GM12878 (cell line): ENCODE measurements at regions not wholly inside any gene's neighbourhood (a gene's known extent, or its start where the extent isn't known, plus 50 kb on each side); places are given as distances from the start of the nearest gene placed in this dataset.

Experiments
- ATAC-seq: fragments of 200-7000 bp; cut with Tn5 transposase; 3 replicates; pipeline ENCODE4 v1.9.1; 2020; ENCODE audit warnings: mild to moderate bottlenecking, moderate library complexity
- BruUV-seq: library from RNA; stranded (reverse); fragments of 400-500 nt; replicated peaks from 2 replicates; lab custom pipeline; 2021; lab: Mats Ljungman, UMichigan
- CTCF ChIA-PET: fragments of 300-600 bp; sonication (Branson Sonifier 250); formaldehyde crosslinking; extraction: SDS; loops from one replicate; lab custom pipeline; 2021; ENCODE audit warnings: inconsistent platforms; lab: Yijun Ruan, JAX
- POLR2A ChIA-PET: fragments of 350-600 bp; formaldehyde crosslinking; extraction: SDS; loops from one replicate; lab custom pipeline; 2021; ENCODE audit warnings: inconsistent platforms; lab: Charles Lee
- RAD21 ChIA-PET: fragments of 300-600 bp; sonication (Branson Sonifier 250); formaldehyde crosslinking; loops from one replicate; lab custom pipeline; 2023; ENCODE audit warnings: antibody characterized with exemption; ENCODE audit not compliant: unreplicated experiment; lab: Charles Lee
- SMC1A ChIA-PET: fragments of 300-600 bp; sonication (Branson Sonifier 250); formaldehyde crosslinking; loops from one replicate; lab custom pipeline; 2023; ENCODE audit not compliant: unreplicated experiment, uncharacterized antibody; lab: Charles Lee
- DNase-seq: peaks from one replicate; pipeline ENCODE4 v3.0.0-alpha.2; 2011; ENCODE audit warnings: low read depth, low spot score
- FAIRE-seq: peaks from 3 replicates; lab custom pipeline; 2011; peaks lifted over from hg19 to GRCh38; lab: Jason Lieb, UNC
- H2AFZ ChIP-seq: 2 replicates; pipeline ENCODE4 v1.6.0; 2011; ENCODE audit warnings: low read depth, low read length, control low read depth; ENCODE audit not compliant: control insufficient read depth
- H3K27ac ChIP-seq: 2 replicates; pipeline ENCODE4 v1.5.1; 2011; ENCODE audit warnings: control low read depth; ENCODE audit not compliant: control insufficient read depth, insufficient read depth
- H3K27me3 ChIP-seq, 2 experiments: replicated peaks in 1 of 2; 2 replicates each; pipeline versions ENCODE4 v1.6.0 to v1.6.1; 2011; ENCODE audit warnings: low read length in 1 of 2; ENCODE audit not compliant: control insufficient read depth in 2 of 2, insufficient read depth in 2 of 2
- H3K36me3 ChIP-seq, 2 experiments: 2 replicates each; pipeline ENCODE4 v1.5.1; 2011; ENCODE audit warnings: low read length in 1 of 2; ENCODE audit not compliant: control insufficient read depth in 2 of 2, insufficient read depth in 2 of 2
- H3K4me1 ChIP-seq: 2 replicates; pipeline ENCODE4 v1.6.1; 2011; ENCODE audit warnings: mild to moderate bottlenecking, low read length, moderate library complexity, mixed read lengths; ENCODE audit not compliant: control insufficient read depth, insufficient read depth
- H3K4me2 ChIP-seq: 2 replicates; pipeline ENCODE4 v1.6.0; 2011; ENCODE audit warnings: control low read depth; ENCODE audit not compliant: control insufficient read depth, insufficient read depth
- H3K4me3 ChIP-seq: fragments of 200-600 bp; sonication (generic); 2 replicates; pipeline ENCODE4 v1.5.1; 2016
- H3K79me2 ChIP-seq: 2 replicates; pipeline ENCODE4 v1.6.0; 2011; ENCODE audit warnings: low read length; ENCODE audit not compliant: control insufficient read depth, insufficient read depth
- H3K9ac ChIP-seq: 2 replicates; pipeline ENCODE4 v1.8.0; 2011; ENCODE audit warnings: low read length, control low read depth, mixed read lengths; ENCODE audit not compliant: control insufficient read depth, insufficient read depth
- H3K9me3 ChIP-seq: replicated peaks from 3 replicates; pipeline ENCODE4 v1.5.1; 2011; ENCODE audit warnings: mild to moderate bottlenecking, low read length; ENCODE audit not compliant: control insufficient read depth, insufficient read depth
- H4K20me1 ChIP-seq: 2 replicates; pipeline ENCODE4 v1.6.0; 2011; ENCODE audit not compliant: control insufficient read depth, insufficient read depth
- ATF3 ChIP-seq: IDR thresholded peaks from 2 replicates; pipeline ENCODE4 v1.6.1; 2011; ENCODE audit warnings: low read depth, mild to moderate bottlenecking, low read length, moderate library complexity, borderline replicate concordance; ENCODE audit errors: extremely low read depth
- ATF7 ChIP-seq: fragments of 450-650 bp; IDR thresholded peaks from 2 replicates; pipeline ENCODE4 v1.6.1; 2016; ENCODE audit warnings: low read depth, mild to moderate bottlenecking
- BMI1 ChIP-seq: fragments of 450-650 bp; IDR thresholded peaks from 2 replicates; pipeline ENCODE4 v1.6.1; 2016; ENCODE audit warnings: mild to moderate bottlenecking, moderate library complexity, borderline replicate concordance
- HDAC2 ChIP-seq: fragments of 200-600 bp; sonication (generic); IDR thresholded peaks from 2 replicates; pipeline ENCODE4 v1.6.1; 2017
- KDM1A ChIP-seq: fragments of 200-600 bp; sonication (generic); IDR thresholded peaks from 2 replicates; pipeline ENCODE4 v1.6.1; 2016; ENCODE audit warnings: borderline replicate concordance
- PKNOX1 ChIP-seq: fragments of 450-650 bp; IDR thresholded peaks from 2 replicates; pipeline ENCODE4 v1.6.1; 2016; ENCODE audit warnings: mild to moderate bottlenecking
- RB1 ChIP-seq: fragments of 450-650 bp; formaldehyde crosslinking; IDR thresholded peaks from 2 replicates; pipeline ENCODE4 v1.6.1; 2017; ENCODE audit warnings: mild to moderate bottlenecking, borderline replicate concordance
- SPI1 ChIP-seq: IDR thresholded peaks from 2 replicates; pipeline ENCODE4 v1.6.1; 2011; ENCODE audit warnings: low read depth, mild to moderate bottlenecking, low read length, moderate library complexity, borderline replicate concordance; ENCODE audit not compliant: insufficient read depth
- STAT1 ChIP-seq: fragments of 450-650 bp; conservative IDR thresholded peaks from 2 replicates; pipeline ENCODE4 v1.6.1; 2014; ENCODE audit warnings: antibody characterized with exemption, mild to moderate bottlenecking
- STAT3 ChIP-seq: IDR thresholded peaks from 2 replicates; pipeline ENCODE4 v1.6.1; 2011; ENCODE audit warnings: low read depth, low read length, improper control_type of control experiment
- ZNF207 ChIP-seq: fragments of 450-650 bp; IDR thresholded peaks from 2 replicates; pipeline ENCODE4 v1.6.1; 2014; ENCODE audit warnings: antibody characterized with exemption, mild to moderate bottlenecking, borderline replicate concordance
- WGBS: methylation state at CpG from one replicate; pipeline ENCODE4 v1.1.6; 2016; ENCODE audit warnings: low lambda C conversion rate; ENCODE audit not compliant: insufficient replicate concordance, insufficient coverage; ENCODE audit errors: missing lambda C conversion rate; 5-methylcytosine and 5-hydroxymethylcytosine counted together
- in situ Hi-C: fragments of 300-500 bp; cut with MboI; formaldehyde crosslinking; loops from 9 replicates; pipeline ENCODE4 v1.14.3; 2018; ENCODE audit warnings: mixed read lengths
- intact Hi-C: fragments of 100-400 bp; cut with micrococcal nuclease; formaldehyde crosslinking; loops from one replicate; pipeline ENCODE4 v1.14.2; 2022; ENCODE audit not compliant: unreplicated experiment
- TF ChIP-seq, protein P1 (sequence below): fragments of 150-350 bp; IDR thresholded peaks from 2 replicates; pipeline ENCODE4 v1.6.1; 2016; ENCODE audit warnings: low read depth, low read length

DNA sequence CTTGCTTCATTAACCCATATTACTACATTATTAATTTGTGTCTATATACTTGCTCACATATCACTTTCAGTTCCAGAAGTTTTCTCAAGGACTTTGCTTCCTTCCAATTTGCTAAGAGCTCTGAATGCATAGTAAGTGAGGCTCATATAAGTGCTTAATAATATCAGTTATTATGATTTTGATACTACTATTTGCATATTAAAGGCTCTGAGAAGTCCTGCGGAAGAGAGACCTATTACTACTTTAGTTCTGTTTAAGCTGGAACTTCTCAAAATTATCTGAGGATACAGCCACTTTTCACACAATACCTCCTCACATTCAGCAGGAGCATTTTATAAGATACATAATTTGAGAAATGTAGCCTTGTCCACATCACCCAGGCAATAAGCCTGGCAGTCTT is 81.6 kb downstream of the GJD2 start:
- Histone ChIP-seq H2AFZ (no peak overlapping the region), H3K9me3 (no peaks in the 10 kb centered on the region), H3K4me1 (no peaks in the 10 kb centered on the region), H3K79me2 (no peaks in the 10 kb centered on the region), H3K9ac (no peak overlapping the region), H3K4me3 (no peak overlapping the region), H3K4me2 (no peak overlapping the region), H3K27me3 (peaks cover 3 to 4% of the 10 kb centered on the region in 2 experiments; a peak in 3 of 4 replicates), H3K27ac (no peak overlapping the region), H4K20me1 (no peaks in the 10 kb centered on the region), H3K36me3 (no peaks in the 10 kb centered on the region)
- RAD21 ChIA-PET: no interaction called here
- no peak for DNase-seq
- SMC1A ChIA-PET: no interaction called here
- no peak for FAIRE-seq
- POLR2A ChIA-PET: no interaction called here
- CTCF ChIA-PET: no interaction called here
- in situ Hi-C loops: no loop called here
- BruUV-seq: no TSS peak
- WGBS: 41% methylated on average over 1 of the region's 1 CpG
- intact Hi-C loops: no loop called here
- no peak for ATAC-seq
- TF ChIP-seq KDM1A (no peak), HDAC2 (no peak), ATF3 (no peak), BMI1 (no peak), ZNF207 (no peak), ATF7 (no peak), STAT1 (no peak), SPI1 (no peak), PKNOX1 (no peak), STAT3 (no peak), RB1 (no peak)
- TF ChIP-seq, protein P1, sequence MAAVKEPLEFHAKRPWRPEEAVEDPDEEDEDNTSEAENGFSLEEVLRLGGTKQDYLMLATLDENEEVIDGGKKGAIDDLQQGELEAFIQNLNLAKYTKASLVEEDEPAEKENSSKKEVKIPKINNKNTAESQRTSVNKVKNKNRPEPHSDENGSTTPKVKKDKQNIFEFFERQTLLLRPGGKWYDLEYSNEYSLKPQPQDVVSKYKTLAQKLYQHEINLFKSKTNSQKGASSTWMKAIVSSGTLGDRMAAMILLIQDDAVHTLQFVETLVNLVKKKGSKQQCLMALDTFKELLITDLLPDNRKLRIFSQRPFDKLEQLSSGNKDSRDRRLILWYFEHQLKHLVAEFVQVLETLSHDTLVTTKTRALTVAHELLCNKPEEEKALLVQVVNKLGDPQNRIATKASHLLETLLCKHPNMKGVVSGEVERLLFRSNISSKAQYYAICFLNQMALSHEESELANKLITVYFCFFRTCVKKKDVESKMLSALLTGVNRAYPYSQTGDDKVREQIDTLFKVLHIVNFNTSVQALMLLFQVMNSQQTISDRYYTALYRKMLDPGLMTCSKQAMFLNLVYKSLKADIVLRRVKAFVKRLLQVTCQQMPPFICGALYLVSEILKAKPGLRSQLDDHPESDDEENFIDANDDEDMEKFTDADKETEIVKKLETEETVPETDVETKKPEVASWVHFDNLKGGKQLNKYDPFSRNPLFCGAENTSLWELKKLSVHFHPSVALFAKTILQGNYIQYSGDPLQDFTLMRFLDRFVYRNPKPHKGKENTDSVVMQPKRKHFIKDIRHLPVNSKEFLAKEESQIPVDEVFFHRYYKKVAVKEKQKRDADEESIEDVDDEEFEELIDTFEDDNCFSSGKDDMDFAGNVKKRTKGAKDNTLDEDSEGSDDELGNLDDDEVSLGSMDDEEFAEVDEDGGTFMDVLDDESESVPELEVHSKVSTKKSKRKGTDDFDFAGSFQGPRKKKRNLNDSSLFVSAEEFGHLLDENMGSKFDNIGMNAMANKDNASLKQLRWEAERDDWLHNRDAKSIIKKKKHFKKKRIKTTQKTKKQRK: no peak
